ENCODE measurements at regions not wholly inside any gene's neighbourhood (a gene's known extent, or its start where the extent isn't known, plus 50 kb on each side); places are given as distances from the start of the nearest gene placed in this dataset.

DNA sequence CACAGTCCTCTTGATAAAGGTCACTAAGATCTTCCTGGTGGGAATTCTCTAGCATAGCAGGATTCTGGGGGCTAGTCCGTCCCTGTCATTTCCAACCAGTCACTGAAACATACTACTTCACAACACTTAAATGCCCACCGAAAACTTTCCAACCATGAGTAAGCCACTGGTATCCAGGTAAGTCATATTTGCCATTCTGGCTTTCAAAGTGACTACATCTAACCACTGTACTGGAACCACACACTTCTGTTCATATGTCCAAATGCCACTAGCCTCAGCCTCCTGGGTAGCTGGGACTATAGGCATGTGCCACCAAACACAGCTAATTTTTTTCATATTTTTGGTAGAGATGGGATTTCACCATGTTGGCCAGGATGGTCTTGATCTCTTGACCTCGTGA, 64.3 kb upstream of the VANGL1 start:
- no peak for DNase-seq (ENCODE audit: low read depth, low spot score)
- no peak overlapping the region for H3K27ac ChIP-seq
- H3K36me3 ChIP-seq (ENCODE audit: insufficient read depth, low read length), result no peaks in the 10 kb centered on the region
- TF ChIP-seq POLR2AphosphoS5 (IDR thresholded peaks at IDR 0.05; ENCODE audit: borderline replicate concordance, low read depth, low read length) (no peak), FOXP2 (optimal IDR thresholded peaks at IDR 0.05; ENCODE audit: control extremely low read depth, extremely low read length, insufficient read depth) (no peak), EZH2 (IDR thresholded peaks at IDR 0.05) (no peak)
- no peak overlapping the region for H3K4me3 ChIP-seq
- H3K9me3 ChIP-seq (ENCODE audit: low read depth, low read length), result no peaks in the 10 kb centered on the region
- H3K9ac ChIP-seq (ENCODE audit: insufficient read length), result no peak overlapping the region

- no peak overlapping the region for H3K9ac ChIP-seq (ENCODE audit: insufficient read length)
- DNase-seq (ENCODE audit: low read depth, low spot score), result no peak
- H3K9me3 ChIP-seq (ENCODE audit: low read depth, low read length), result no peaks in the 10 kb centered on the region
- no peak overlapping the region for H3K4me3 ChIP-seq
- H3K36me3 ChIP-seq (ENCODE audit: insufficient read depth, low read length), result no peaks in the 10 kb centered on the region
- H3K27ac ChIP-seq, result no peak overlapping the region
- no peak for TF ChIP-seq FOXP2 (optimal IDR thresholded peaks at IDR 0.05; ENCODE audit: control extremely low read depth, extremely low read length, insufficient read depth)
- no peak for TF ChIP-seq EZH2 (IDR thresholded peaks at IDR 0.05)
- TF ChIP-seq POLR2AphosphoS5 (IDR thresholded peaks at IDR 0.05; ENCODE audit: borderline replicate concordance, low read depth, low read length), result no peak
Measured at GRCh38 chr1:115575661-115576060, 66.1 kb upstream of the VANGL1 start.

- H3K9ac ChIP-seq (ENCODE audit: insufficient read length), result no peak overlapping the region
- no peak for TF ChIP-seq POLR2AphosphoS5 (IDR thresholded peaks at IDR 0.05; ENCODE audit: borderline replicate concordance, low read depth, low read length)
- no peak for TF ChIP-seq EZH2 (IDR thresholded peaks at IDR 0.05)
- no peak for TF ChIP-seq FOXP2 (optimal IDR thresholded peaks at IDR 0.05; ENCODE audit: control extremely low read depth, extremely low read length, insufficient read depth)
- no peak overlapping the region for H3K4me3 ChIP-seq
- no peaks in the 10 kb centered on the region for H3K9me3 ChIP-seq (ENCODE audit: low read depth, low read length)
- DNase-seq (ENCODE audit: low read depth, low spot score), result no peak
- no peak overlapping the region for H3K27ac ChIP-seq
- H3K36me3 ChIP-seq (ENCODE audit: insufficient read depth, low read length), result no peaks in the 10 kb centered on the region
Measured at GRCh38 chr1:115572710-115573109, 69.1 kb upstream of the VANGL1 start.

GRCh38 chr1:115567431-115567830, 74.3 kb upstream of the VANGL1 start:
- Histone ChIP-seq H3K9ac (ENCODE audit: insufficient read length) (no peak overlapping the region), H3K36me3 (ENCODE audit: insufficient read depth, low read length) (no peaks in the 10 kb centered on the region), H3K9me3 (ENCODE audit: low read depth, low read length) (no peaks in the 10 kb centered on the region), H3K27ac (no peak overlapping the region), H3K4me3 (no peak overlapping the region)
- no peak for DNase-seq (ENCODE audit: low read depth, low spot score)
- TF ChIP-seq FOXP2 (optimal IDR thresholded peaks at IDR 0.05; ENCODE audit: control extremely low read depth, extremely low read length, insufficient read depth) (no peak), EZH2 (IDR thresholded peaks at IDR 0.05) (no peak), POLR2AphosphoS5 (IDR thresholded peaks at IDR 0.05; ENCODE audit: borderline replicate concordance, low read depth, low read length) (no peak)

DNA sequence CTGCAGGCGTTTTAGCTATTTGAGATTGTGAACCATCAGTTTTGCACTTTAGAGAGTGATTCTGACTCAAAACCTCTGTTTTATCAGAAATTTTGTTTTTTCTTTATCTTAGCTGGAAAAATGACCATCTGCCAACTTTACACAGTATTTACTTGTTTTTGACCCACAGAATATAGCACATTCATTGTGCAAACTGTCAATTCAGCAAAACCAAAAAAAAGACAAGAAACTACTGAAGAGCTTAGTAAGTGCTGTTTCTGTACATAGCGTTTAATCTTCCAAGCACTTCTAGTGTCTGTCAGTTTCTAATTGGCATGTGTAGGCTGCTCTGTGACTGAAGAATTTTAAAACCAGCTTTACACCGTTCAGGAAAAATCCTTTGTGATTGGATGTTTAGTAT, 76.0 kb upstream of the VANGL1 start:
- no peak overlapping the region for H3K9ac ChIP-seq (ENCODE audit: insufficient read length)
- TF ChIP-seq POLR2AphosphoS5 (IDR thresholded peaks at IDR 0.05; ENCODE audit: borderline replicate concordance, low read depth, low read length) (no peak), FOXP2 (optimal IDR thresholded peaks at IDR 0.05; ENCODE audit: control extremely low read depth, extremely low read length, insufficient read depth) (no peak), EZH2 (IDR thresholded peaks at IDR 0.05) (no peak)
- no peak overlapping the region for H3K4me3 ChIP-seq
- H3K27ac ChIP-seq, result no peak overlapping the region
- no peaks in the 10 kb centered on the region for H3K36me3 ChIP-seq (ENCODE audit: insufficient read depth, low read length)
- no peak for DNase-seq (ENCODE audit: low read depth, low spot score)
- no peaks in the 10 kb centered on the region for H3K9me3 ChIP-seq (ENCODE audit: low read depth, low read length)

GRCh38 chr1:115565353-115565752, 76.4 kb upstream of the VANGL1 start:
- H3K9ac ChIP-seq (ENCODE audit: insufficient read length), result no peak overlapping the region

DNA sequence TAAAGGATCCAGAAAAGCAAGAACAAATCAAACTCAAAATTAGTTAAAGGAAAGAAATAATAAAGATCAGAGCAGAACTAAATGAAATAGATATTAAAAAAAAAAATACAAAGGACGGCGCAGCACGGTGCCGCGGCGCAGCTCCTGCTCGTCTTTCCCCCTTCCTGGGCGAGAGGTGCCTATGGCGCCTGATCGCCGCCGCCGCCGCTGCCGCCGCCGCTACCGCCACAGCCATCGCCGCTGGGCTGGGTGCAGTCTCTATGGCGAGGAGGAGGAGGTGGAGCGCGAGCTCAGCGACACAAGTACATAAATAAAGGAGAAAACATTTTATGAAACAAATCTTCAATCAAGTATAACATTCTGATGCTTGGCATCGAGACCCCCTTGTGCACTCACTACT, 77.6 kb upstream of the VANGL1 start:
- DNase-seq (ENCODE audit: low read depth, low spot score), result no peak
- H3K4me3 ChIP-seq, result peak overlapping the region; percentile 58
- H3K9ac ChIP-seq (ENCODE audit: insufficient read length), result peak overlapping the region; percentile 23
- no peaks in the 10 kb centered on the region for H3K9me3 ChIP-seq (ENCODE audit: low read depth, low read length)
- no peak overlapping the region for H3K27ac ChIP-seq
- H3K36me3 ChIP-seq (ENCODE audit: insufficient read depth, low read length), result no peaks in the 10 kb centered on the region
- no peak for TF ChIP-seq POLR2AphosphoS5 (IDR thresholded peaks at IDR 0.05; ENCODE audit: borderline replicate concordance, low read depth, low read length)
- no peak for TF ChIP-seq EZH2 (IDR thresholded peaks at IDR 0.05)
- TF ChIP-seq FOXP2 (optimal IDR thresholded peaks at IDR 0.05; ENCODE audit: control extremely low read depth, extremely low read length, insufficient read depth), result no peak

More at GRCh38 chr1:115565353-115565752, 76.4 kb upstream of the VANGL1 start:
- DNase-seq (ENCODE audit: low read depth, low spot score), result no peak
- H3K9me3 ChIP-seq (ENCODE audit: low read depth, low read length), result no peaks in the 10 kb centered on the region
- no peaks in the 10 kb centered on the region for H3K36me3 ChIP-seq (ENCODE audit: insufficient read depth, low read length)
- no peak overlapping the region for H3K27ac ChIP-seq
- TF ChIP-seq POLR2AphosphoS5 (IDR thresholded peaks at IDR 0.05; ENCODE audit: borderline replicate concordance, low read depth, low read length) (no peak), FOXP2 (optimal IDR thresholded peaks at IDR 0.05; ENCODE audit: control extremely low read depth, extremely low read length, insufficient read depth) (no peak), EZH2 (IDR thresholded peaks at IDR 0.05) (no peak)
- no peak overlapping the region for H3K4me3 ChIP-seq

DNA sequence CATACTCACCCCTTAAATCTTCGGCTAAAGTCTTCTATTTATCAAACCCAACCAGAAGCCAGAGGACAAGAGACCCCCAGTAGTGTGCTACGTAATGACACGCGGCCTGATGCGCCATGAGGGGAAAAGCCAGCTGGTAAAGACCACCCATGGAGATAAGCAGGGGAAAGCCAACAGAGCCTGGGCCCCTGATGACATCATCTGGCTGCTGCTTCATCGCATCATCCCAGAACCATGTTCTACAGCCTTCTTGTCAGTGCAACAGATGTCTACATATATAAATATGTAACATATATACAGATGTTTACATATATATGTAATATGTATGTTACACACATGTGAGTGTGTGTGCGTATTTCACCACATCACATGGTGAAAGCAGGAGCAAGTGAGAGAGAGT, 81.7 kb upstream of the VANGL1 start:
- Histone ChIP-seq H3K9me3 (ENCODE audit: low read depth, low read length) (no peaks in the 10 kb centered on the region), H3K9ac (ENCODE audit: insufficient read length) (no peak overlapping the region), H3K36me3 (ENCODE audit: insufficient read depth, low read length) (no peaks in the 10 kb centered on the region), H3K4me3 (no peak overlapping the region), H3K27ac (no peak overlapping the region)
- DNase-seq (ENCODE audit: low read depth, low spot score), result no peak
- no peak for TF ChIP-seq POLR2AphosphoS5 (IDR thresholded peaks at IDR 0.05; ENCODE audit: borderline replicate concordance, low read depth, low read length)
- no peak for TF ChIP-seq EZH2 (IDR thresholded peaks at IDR 0.05)
- TF ChIP-seq FOXP2 (optimal IDR thresholded peaks at IDR 0.05; ENCODE audit: control extremely low read depth, extremely low read length, insufficient read depth), result no peak

DNA sequence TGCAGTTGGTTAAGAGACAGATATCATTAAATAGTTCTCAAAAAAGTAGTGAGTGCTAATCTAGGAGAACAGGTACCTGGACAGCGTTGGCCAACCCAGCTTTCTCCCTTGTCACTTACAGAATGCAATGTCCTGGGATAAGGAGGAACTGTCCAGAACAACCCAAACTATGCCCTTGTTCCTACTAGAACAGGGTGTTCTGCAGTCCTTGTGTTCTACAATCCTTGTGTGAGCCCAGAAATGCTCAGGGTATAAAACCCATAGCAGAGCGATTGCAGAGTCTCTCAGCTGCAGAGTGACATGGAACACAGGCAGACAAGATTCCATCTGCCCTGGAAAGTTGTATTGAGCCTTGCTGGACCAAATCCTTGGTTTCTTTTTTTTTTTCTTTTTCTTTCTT, 83.5 kb upstream of the VANGL1 start:
- DNase-seq (ENCODE audit: low read depth, low spot score), result no peak
- Histone ChIP-seq H3K36me3 (ENCODE audit: insufficient read depth, low read length) (no peaks in the 10 kb centered on the region), H3K4me3 (no peak overlapping the region), H3K9ac (ENCODE audit: insufficient read length) (no peak overlapping the region), H3K9me3 (ENCODE audit: low read depth, low read length) (no peaks in the 10 kb centered on the region), H3K27ac (no peak overlapping the region)
- no peak for TF ChIP-seq EZH2 (IDR thresholded peaks at IDR 0.05)
